ENCODE measurements at regions not wholly inside any gene's neighbourhood (a gene's known extent, or its start where the extent isn't known, plus 50 kb on each side); places are given as distances from the start of the nearest gene placed in this dataset.

DNA sequence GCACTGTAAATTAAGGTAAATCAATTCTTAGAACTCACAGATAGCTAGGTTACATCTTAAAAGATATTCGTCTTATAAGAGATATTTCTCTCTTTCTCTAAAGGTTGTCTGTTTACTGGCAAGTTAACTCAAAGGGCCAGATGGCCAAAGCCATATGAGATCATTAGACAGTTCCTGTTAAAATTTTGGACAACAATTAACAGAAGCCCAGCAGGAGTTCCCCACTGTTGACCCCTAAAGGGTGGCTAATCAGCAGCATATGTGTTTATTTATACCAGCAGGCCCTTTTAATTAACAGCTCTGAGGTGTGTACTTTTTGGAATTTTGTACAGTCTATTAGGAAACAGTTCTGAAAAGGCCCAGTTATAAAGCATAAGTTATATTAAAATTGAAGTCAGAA lies 245.8 kb downstream of the LIG4 start:
- no peak for TF ChIP-seq EZH2 (IDR thresholded peaks at IDR 0.05; ENCODE audit: insufficient read depth, low read length)
- TF ChIP-seq, protein P1, sequence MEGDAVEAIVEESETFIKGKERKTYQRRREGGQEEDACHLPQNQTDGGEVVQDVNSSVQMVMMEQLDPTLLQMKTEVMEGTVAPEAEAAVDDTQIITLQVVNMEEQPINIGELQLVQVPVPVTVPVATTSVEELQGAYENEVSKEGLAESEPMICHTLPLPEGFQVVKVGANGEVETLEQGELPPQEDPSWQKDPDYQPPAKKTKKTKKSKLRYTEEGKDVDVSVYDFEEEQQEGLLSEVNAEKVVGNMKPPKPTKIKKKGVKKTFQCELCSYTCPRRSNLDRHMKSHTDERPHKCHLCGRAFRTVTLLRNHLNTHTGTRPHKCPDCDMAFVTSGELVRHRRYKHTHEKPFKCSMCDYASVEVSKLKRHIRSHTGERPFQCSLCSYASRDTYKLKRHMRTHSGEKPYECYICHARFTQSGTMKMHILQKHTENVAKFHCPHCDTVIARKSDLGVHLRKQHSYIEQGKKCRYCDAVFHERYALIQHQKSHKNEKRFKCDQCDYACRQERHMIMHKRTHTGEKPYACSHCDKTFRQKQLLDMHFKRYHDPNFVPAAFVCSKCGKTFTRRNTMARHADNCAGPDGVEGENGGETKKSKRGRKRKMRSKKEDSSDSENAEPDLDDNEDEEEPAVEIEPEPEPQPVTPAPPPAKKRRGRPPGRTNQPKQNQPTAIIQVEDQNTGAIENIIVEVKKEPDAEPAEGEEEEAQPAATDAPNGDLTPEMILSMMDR (IDR thresholded peaks at IDR 0.05; ENCODE audit: insufficient read depth, low read depth, low read length): no peak

Data from astrocyte (in vitro differentiated cells and primary cell).